Lower leg skin (tissue), 4 donors: ENCODE measurements at regions not wholly inside any gene's neighbourhood (a gene's known extent, or its start where the extent isn't known, plus 50 kb on each side); places are given as distances from the start of the nearest gene placed in this dataset.

Experiments
- DNase-seq, 2 donors: peaks; one replicate each; pipeline ENCODE4 v3.0.0-alpha.2; 2019; ENCODE audit warnings: low spot score in 2 of 2
- H3K4me3 ChIP-seq: fragments of 200-600 bp; sonication (generic); 2 replicates; pipeline ENCODE4 v1.5.1; 2017; ENCODE audit warnings: mild to moderate bottlenecking, low read depth; ENCODE audit not compliant: poor library complexity, severe bottlenecking
- POLR2A ChIP-seq, 2 donors: fragments of 450-650 bp; IDR thresholded peaks; one replicate each; pipeline ENCODE4 v1.6.1; 2016 to 2017; ENCODE audit warnings: antibody characterized with exemption in 2 of 2, mild to moderate bottlenecking in 1 of 2, moderate library complexity in 1 of 2
- WGBS, 2 donors: methylation state at CpG; one replicate each; pipeline ENCODE4 v1.1.5; 2018; 5-methylcytosine and 5-hydroxymethylcytosine counted together
- intact Hi-C: fragments of 100-400 bp; cut with DNase I; formaldehyde crosslinking; loops from one replicate; pipeline ENCODE4 v1.15.0; 2023; ENCODE audit warnings: low total_unique reads
- TF ChIP-seq, protein P1 (sequence below), 3 donors: fragments of 450-650 bp; IDR thresholded peaks; one replicate each; pipeline ENCODE4 v1.5.1; 2016; ENCODE audit warnings: antibody characterized with exemption in 3 of 3, mild to moderate bottlenecking in 3 of 3, moderate library complexity in 2 of 3

DNA sequence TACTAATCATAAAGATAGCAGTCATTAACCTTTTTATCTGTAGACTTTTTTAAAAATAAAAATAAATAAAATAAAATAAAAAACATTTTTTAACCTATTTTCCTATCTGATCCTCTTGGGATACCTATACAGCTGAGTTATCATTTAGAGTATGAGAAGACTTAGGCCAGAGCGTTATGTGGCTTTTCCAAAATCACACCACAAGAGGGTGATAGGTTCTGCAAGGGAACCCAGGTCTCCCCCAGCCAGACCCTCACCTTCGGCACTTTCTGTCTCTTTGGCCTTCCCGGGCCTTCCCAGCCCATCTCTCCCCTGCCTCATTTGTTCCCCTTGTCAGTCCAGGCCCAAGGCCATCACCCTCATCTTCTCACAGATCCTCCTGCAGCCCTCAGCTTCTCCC, 311.7 kb downstream of the SMAD2 start:
- TF ChIP-seq POLR2A (IDR thresholded peaks at IDR 0.05) = no peak
- TF ChIP-seq, protein P1, sequence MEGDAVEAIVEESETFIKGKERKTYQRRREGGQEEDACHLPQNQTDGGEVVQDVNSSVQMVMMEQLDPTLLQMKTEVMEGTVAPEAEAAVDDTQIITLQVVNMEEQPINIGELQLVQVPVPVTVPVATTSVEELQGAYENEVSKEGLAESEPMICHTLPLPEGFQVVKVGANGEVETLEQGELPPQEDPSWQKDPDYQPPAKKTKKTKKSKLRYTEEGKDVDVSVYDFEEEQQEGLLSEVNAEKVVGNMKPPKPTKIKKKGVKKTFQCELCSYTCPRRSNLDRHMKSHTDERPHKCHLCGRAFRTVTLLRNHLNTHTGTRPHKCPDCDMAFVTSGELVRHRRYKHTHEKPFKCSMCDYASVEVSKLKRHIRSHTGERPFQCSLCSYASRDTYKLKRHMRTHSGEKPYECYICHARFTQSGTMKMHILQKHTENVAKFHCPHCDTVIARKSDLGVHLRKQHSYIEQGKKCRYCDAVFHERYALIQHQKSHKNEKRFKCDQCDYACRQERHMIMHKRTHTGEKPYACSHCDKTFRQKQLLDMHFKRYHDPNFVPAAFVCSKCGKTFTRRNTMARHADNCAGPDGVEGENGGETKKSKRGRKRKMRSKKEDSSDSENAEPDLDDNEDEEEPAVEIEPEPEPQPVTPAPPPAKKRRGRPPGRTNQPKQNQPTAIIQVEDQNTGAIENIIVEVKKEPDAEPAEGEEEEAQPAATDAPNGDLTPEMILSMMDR (IDR thresholded peaks at IDR 0.05) = no peak
- 88 to 94% methylated on average over 3 of the region's 3 CpGs for WGBS, 2 donors
- intact Hi-C loops = no loop called here
- H3K4me3 ChIP-seq = no peak overlapping the region
- no peak for DNase-seq

DNA sequence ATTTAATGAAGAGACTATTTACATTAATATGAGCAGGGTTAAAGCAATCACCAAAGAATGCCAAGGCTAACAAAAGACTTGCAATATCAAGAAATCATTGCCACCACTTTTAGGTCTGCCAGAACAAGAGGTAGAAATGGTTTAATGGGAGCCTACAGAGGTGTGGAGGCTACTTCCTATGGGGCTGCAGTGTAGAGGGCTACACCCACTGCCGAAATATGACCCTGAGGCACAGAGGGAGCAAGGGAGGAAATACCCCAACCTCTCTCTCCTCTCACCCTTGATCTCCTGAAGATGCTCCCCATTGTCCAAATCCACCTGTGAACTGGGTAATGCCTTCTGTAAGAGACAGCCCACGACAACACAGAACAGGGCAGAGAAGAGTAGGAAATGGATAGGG, 315.4 kb downstream of the SMAD2 start:
- intact Hi-C loops = no loop called here
- H3K4me3 ChIP-seq = no peak overlapping the region
- TF ChIP-seq, protein P1 (IDR thresholded peaks at IDR 0.05) = no peak
- TF ChIP-seq POLR2A (IDR thresholded peaks at IDR 0.05) = no peak
- DNase-seq = no peak
- WGBS, 2 donors = 70 to 87% methylated on average over 2 of the region's 2 CpGs

DNA sequence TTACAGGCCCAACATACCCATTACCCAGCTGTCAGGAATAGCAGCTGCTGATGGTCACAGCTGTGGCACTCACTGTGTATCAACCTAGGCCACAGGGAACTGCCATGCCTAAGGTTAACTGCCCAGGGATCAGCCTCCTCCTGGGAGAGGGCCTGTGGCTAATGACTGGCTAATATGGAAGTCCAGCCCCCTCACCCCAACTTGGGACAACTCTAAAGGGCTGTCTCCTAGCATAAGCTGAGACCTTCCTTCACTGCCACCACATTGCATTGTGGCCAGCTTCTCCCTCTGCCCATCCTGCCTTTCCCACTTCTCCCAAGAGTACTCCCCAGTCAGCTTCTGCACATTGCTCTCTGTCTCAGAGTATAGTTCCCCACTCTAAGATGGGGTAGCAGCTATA, 316.5 kb downstream of the SMAD2 start:
- no peak for DNase-seq
- no peak overlapping the region for H3K4me3 ChIP-seq
- TF ChIP-seq POLR2A (IDR thresholded peaks at IDR 0.05) = no peak
- TF ChIP-seq, protein P1 (IDR thresholded peaks at IDR 0.05) = no peak
- intact Hi-C loops = no loop called here

DNA sequence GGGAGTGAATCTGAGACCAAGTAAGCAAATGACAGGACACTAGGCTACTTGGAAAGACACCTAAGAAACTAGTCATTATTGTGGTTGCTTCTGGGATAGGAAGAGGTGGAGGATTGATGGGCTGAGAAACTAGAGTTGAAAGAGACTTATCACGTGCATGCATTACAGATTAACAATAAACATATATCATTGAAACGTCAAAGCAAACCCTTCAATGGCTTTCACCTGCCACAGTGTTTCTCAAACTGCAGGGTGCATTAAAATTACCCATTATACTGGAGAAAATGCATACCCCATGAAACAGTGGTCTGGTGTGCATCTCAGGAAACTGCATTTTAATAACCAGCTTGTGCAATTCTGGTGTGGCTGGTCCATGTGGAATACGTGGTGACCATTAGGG, 318.8 kb downstream of the SMAD2 start:
- WGBS, 2 donors = 19 to 37% methylated on average over 3 of the region's 3 CpGs
- no peak for DNase-seq
- H3K4me3 ChIP-seq = no peak overlapping the region
- intact Hi-C loops = no loop called here
- TF ChIP-seq POLR2A (IDR thresholded peaks at IDR 0.05) = no peak
- TF ChIP-seq, protein P1 (IDR thresholded peaks at IDR 0.05) = no peak

DNA sequence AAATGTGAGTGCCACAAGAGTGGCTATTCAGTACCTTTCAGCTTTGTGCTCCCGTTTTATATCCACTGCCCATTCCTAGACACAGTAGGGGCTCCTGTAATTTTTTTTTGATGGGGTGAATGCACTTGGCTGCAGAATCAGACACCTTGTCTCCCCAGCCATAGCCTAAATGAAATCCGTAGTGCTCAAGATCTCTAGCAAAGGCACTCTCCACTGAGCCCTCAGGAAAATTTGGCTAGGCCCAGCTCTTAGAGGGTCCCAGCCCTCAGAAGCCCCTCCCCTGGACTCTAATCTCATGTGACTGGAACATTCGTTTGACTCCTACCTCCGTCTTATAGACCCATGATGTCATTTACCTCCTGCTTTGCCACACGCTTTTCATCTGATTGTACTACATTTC, 323.9 kb downstream of the SMAD2 start:
- intact Hi-C loops = no loop called here
- 76 to 82% methylated on average over 5 of the region's 5 CpGs for WGBS, 2 donors

DNA sequence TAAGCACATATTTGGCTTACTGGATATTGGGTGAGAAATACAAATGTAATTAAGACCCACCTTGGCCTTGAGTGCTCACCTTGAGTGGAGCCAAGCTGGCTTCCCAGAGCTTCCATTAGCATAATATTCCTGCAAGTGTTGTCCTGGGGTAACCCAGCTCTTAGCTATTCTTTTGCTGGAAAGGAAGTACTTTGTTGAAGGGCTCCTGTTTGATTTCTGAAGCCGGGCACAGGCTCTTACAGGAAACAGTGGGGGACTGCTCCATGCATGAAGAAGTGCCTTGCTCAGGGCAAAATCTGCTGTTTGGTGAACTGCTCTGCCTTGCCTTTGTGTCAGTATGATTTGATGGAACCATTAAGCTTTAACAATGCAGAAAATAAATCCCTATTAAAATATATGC, 325.4 kb downstream of the SMAD2 start:
- no peak for TF ChIP-seq POLR2A (IDR thresholded peaks at IDR 0.05)
- TF ChIP-seq, protein P1 (IDR thresholded peaks at IDR 0.05) = no peak
- intact Hi-C loops = no loop called here
- DNase-seq = no peak
- WGBS, 2 donors = 25 to 36% methylated on average over 1 of the region's 1 CpG
- H3K4me3 ChIP-seq = no peak overlapping the region

More for the DNA sequence above, 323.9 kb downstream of the SMAD2 start:
- H3K4me3 ChIP-seq = no peak overlapping the region
- no peak for DNase-seq
- TF ChIP-seq, protein P1 (IDR thresholded peaks at IDR 0.05) = no peak
- no peak for TF ChIP-seq POLR2A (IDR thresholded peaks at IDR 0.05)
